Heart left ventricle (tissue), 16 donors: ENCODE measurements at regions not wholly inside any gene's neighbourhood (a gene's known extent, or its start where the extent isn't known, plus 50 kb on each side); places are given as distances from the start of the nearest gene placed in this dataset.
A peak's percentile ranks its signal among the peaks of the same experiment; 100 is the strongest.

Experiments used
- ATAC-seq, 4 donors: fragments of 200-7000 bp; cut with Tn5 transposase; one replicate each; pipeline ENCODE4 v1.9.1; 2020 to 2022; ENCODE audit warnings: moderate library complexity in 4 of 4, mild to moderate bottlenecking in 3 of 4, moderate number of reproducible peaks in 1 of 4
- DNase-seq, 5 donors: peaks; one replicate each; pipeline ENCODE4 v3.0.0-alpha.2; 2020
- H3K27ac ChIP-seq, 12 donors: fragments of 200-600 bp; sonication (generic) in 4 of 12; one replicate each; pipeline versions ENCODE4 v1.5.0 to v1.8.0; 2016 to 2022; ENCODE audit warnings: mild to moderate bottlenecking in 2 of 12
- H3K27me3 ChIP-seq, 9 donors: fragments of 200-600 bp; sonication (generic) in 2 of 9; one replicate each; pipeline versions ENCODE4 v1.5.1 to v1.8.0; 2016 to 2022; ENCODE audit warnings: mild to moderate bottlenecking in 3 of 9
- H3K36me3 ChIP-seq, 9 donors: fragments of 200-600 bp; sonication (generic) in 2 of 9; one replicate each; pipeline versions ENCODE4 v1.5.0 to v1.8.0; 2018 to 2022; ENCODE audit warnings: mild to moderate bottlenecking in 2 of 9
- H3K4me1 ChIP-seq, 12 donors: fragments of 200-600 bp; sonication (generic) in 4 of 12; one replicate each; pipeline versions ENCODE4 v1.5.0 to v1.8.0; 2016 to 2022; ENCODE audit warnings: mild to moderate bottlenecking in 3 of 12
- H3K4me3 ChIP-seq, 12 donors: fragments of 200-600 bp; sonication (generic) in 4 of 12; one replicate each; pipeline versions ENCODE4 v1.5.0 to v1.8.0; 2017 to 2022; ENCODE audit warnings: mild to moderate bottlenecking in 9 of 12, moderate library complexity in 4 of 12
- H3K9me3 ChIP-seq, 12 donors: fragments of 200-600 bp; sonication (generic) in 4 of 12; one replicate each; pipeline versions ENCODE4 v1.5.0 to v1.8.0; 2016 to 2022; ENCODE audit warnings: mild to moderate bottlenecking in 1 of 12
- POLR2A ChIP-seq, 2 donors: fragments of 450-650 bp; IDR thresholded peaks; one replicate each; pipeline ENCODE4 v1.6.1; 2017; ENCODE audit warnings: antibody characterized with exemption in 2 of 2, mild to moderate bottlenecking in 2 of 2, moderate library complexity in 2 of 2
- WGBS, 4 donors: extraction: QIAGEN DNeasy Blood & Tissue Kit in 2 of 4; methylation state at CpG; one replicate each; pipeline versions ENCODE4 v1.1.5 to v1.1.7; 2013 to 2018; 5-methylcytosine and 5-hydroxymethylcytosine counted together
- intact Hi-C, 10 donors: fragments of 100-400 bp; cut with DNase I; formaldehyde crosslinking; loops; one replicate each; pipeline versions ENCODE4 v1.11.1 to v1.14.2; 2022
- TF ChIP-seq, protein P1 (sequence below), 12 donors: fragments of 200-600 bp; sonication (generic) in 4 of 12; IDR thresholded peaks; one replicate each; pipeline versions ENCODE4 v1.5.0 to v1.8.0; 2018 to 2022; ENCODE audit warnings: antibody characterized with exemption in 12 of 12, mild to moderate bottlenecking in 5 of 12
- donor health status: ischemic (EF 13 %, LVEDD 7.1; RV severe dilation, severe dysfunction).
- donor health status: healthy with polysubstance abuse.
- donor health status: DM: no; HTN: yes; CAD: no.
- donor health status: DM: no; HTN: no; CAD: no.
- donor health status: ischemic (EF 25% LVEDD 6.9; RV normal size, moderate dysfunction).
- donor health status: ischemic (EF 25% LVEDD 5.7; RV mildly dilated, moderate dysfunction).
- donor health status: healthy.
- donor health status: DM: yes; HTN: yes; CAD: no.
- donor health status: ischemic (EF 35%, LVEDD 5.7; RV mildly dilated, moderate dysfunction).
- donor health status: nonischemic (EF 11% LVEDD 7.7; RV severe dilation, severe dysfunction).
- donor health status: DM: yes; HTN: yes; CAD: no.
- donor health status: PGD.
- donor health status: ischemic (EF 29% LVEDD 5.4; RV normal size, mild dysfunction).
- donor health status: nonischemic (EF 23%, LVEDD 6.1; RV moderate dilation, normal function).

GRCh38 chr2:40719414-40719813 lies 267.5 kb upstream of the SLC8A1 start:
- Histone ChIP-seq H3K27ac (no peak overlapping the region), H3K4me1 (no peaks in the 10 kb centered on the region), H3K4me3 (no peak overlapping the region), H3K36me3 (no peaks in the 10 kb centered on the region), H3K9me3 (no peaks in the 10 kb centered on the region), H3K27me3 (no peaks in the 10 kb centered on the region)
- ATAC-seq (no peak), DNase-seq (no peak)
- intact Hi-C loops = no loop called here
- TF ChIP-seq POLR2A (IDR thresholded peaks at IDR 0.05) = no peak
- TF ChIP-seq, protein P1, sequence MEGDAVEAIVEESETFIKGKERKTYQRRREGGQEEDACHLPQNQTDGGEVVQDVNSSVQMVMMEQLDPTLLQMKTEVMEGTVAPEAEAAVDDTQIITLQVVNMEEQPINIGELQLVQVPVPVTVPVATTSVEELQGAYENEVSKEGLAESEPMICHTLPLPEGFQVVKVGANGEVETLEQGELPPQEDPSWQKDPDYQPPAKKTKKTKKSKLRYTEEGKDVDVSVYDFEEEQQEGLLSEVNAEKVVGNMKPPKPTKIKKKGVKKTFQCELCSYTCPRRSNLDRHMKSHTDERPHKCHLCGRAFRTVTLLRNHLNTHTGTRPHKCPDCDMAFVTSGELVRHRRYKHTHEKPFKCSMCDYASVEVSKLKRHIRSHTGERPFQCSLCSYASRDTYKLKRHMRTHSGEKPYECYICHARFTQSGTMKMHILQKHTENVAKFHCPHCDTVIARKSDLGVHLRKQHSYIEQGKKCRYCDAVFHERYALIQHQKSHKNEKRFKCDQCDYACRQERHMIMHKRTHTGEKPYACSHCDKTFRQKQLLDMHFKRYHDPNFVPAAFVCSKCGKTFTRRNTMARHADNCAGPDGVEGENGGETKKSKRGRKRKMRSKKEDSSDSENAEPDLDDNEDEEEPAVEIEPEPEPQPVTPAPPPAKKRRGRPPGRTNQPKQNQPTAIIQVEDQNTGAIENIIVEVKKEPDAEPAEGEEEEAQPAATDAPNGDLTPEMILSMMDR (IDR thresholded peaks at IDR 0.05) = no peak
- WGBS, 4 donors = 35 to 74% (median 61%) methylated on average over 2 of the region's 2 CpGs

DNA sequence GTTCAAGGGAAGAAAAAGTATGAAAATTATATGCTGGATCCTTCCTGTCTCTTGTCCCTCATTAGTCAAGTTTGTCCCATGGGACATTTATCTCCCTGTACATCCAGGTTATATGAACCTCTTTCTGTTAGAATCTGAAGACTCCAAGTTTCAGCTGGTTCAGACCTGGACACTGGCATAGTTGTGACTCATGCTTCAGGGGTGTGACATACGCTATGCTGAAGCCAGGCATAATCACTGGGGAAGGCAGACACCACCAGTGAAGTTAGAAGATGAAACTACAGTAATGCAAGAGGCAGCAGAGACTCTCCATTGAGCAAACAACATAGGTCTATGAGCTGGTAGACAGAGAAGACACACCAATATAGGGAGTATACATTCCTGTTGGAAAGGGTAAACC lies 269.7 kb upstream of the SLC8A1 start:
- WGBS, 4 donors = 60 to 86% (median 78%) methylated on average over 1 of the region's 1 CpG

DNA sequence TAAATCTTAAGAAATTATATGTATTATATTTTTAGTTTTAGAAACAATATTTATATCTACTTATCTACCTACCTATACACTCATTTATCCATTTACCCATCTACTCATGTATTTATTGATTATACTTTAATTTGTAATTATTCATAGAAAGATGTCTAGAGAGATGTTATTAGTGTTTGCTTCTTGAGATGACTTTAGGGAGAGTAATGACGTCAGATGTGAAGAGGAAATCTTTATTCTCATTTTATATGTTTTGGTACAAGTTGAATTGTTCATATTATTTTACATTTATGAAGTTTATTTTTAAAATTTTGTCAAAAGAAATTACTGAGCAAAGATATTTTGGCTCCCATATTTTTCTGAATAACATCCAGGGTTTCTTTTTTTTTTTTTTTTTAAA lies 271.3 kb upstream of the SLC8A1 start:
- no peak overlapping the region for H3K27ac ChIP-seq
- no peaks in the 10 kb centered on the region for H3K36me3 ChIP-seq
- TF ChIP-seq, protein P1 (IDR thresholded peaks at IDR 0.05) = no peak
- no peak for TF ChIP-seq POLR2A (IDR thresholded peaks at IDR 0.05)
- intact Hi-C loops = no loop called here
- H3K9me3 ChIP-seq = no peaks in the 10 kb centered on the region
- 0 to 94% (median 62%) methylated on average over 1 of the region's 1 CpG for WGBS, 4 donors
- no peak for DNase-seq
- no peaks in the 10 kb centered on the region for H3K27me3 ChIP-seq
- no peak overlapping the region for H3K4me3 ChIP-seq
- ATAC-seq = no peak
- peaks cover 0 to 6% (median 0%) of the 10 kb centered on the region in 12 donors for H3K4me1 ChIP-seq

More for the DNA sequence above, 269.7 kb upstream of the SLC8A1 start:
- DNase-seq = no peak
- intact Hi-C loops = no loop called here
- Histone ChIP-seq H3K27ac (no peak overlapping the region), H3K36me3 (no peaks in the 10 kb centered on the region), H3K27me3 (no peaks in the 10 kb centered on the region), H3K4me3 (no peak overlapping the region), H3K4me1 (peaks cover 0 to 6% (median 0%) of the 10 kb centered on the region in 12 donors), H3K9me3 (no peaks in the 10 kb centered on the region)
- no peak for TF ChIP-seq POLR2A (IDR thresholded peaks at IDR 0.05)
- TF ChIP-seq, protein P1 (IDR thresholded peaks at IDR 0.05) = no peak
- ATAC-seq = peak in 1 of 4 donors; percentile 31

DNA sequence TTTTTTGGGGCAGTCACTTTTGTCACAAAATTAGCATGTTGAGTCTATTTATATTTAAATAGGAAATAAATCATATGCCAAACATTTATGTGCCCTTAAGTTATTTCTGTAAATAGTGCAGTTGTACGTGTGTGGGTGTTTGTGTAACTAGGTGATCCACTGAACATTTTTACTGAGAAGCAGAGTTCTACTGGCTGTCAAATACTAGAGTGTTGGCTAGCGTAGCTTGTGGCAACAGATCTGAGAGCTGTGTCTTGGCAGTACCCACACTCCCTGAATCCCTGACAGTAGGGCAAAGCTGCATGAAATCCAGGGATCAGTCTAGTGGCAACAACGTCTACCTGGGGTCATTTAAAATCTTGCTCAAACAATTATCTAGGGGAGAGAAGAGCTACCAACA lies 273.1 kb upstream of the SLC8A1 start:
- WGBS, 4 donors = 39 to 53% (median 40%) methylated on average over 3 of the region's 3 CpGs
- H3K36me3 ChIP-seq = no peaks in the 10 kb centered on the region
- DNase-seq (peak in 1 of 5 donors; percentile 24), ATAC-seq (peak; percentile 80 to 89 (median 88))
- TF ChIP-seq, protein P1 (IDR thresholded peaks at IDR 0.05) = no peak
- no peak for TF ChIP-seq POLR2A (IDR thresholded peaks at IDR 0.05)
- peaks cover 0 to 6% (median 0%) of the 10 kb centered on the region in 12 donors for H3K4me1 ChIP-seq
- H3K27ac ChIP-seq = peak overlapping the region in 1 of 12 donors; percentile 19
- no peaks in the 10 kb centered on the region for H3K27me3 ChIP-seq
- intact Hi-C loops = no loop called here
- no peak overlapping the region for H3K4me3 ChIP-seq
- no peaks in the 10 kb centered on the region for H3K9me3 ChIP-seq
